GM21360 (cell line): ENCODE measurements at regions not wholly inside any gene's neighbourhood (a gene's known extent, or its start where the extent isn't known, plus 50 kb on each side); places are given as distances from the start of the nearest gene placed in this dataset.

Experiments
- ATAC-seq: cut with Tn5 transposase; IDR thresholded peaks from one replicate; pipeline ENCODE4 v1.9.1; 2021; ENCODE audit warnings: mild to moderate bottlenecking, moderate library complexity; ENCODE audit not compliant: unreplicated experiment

DNA sequence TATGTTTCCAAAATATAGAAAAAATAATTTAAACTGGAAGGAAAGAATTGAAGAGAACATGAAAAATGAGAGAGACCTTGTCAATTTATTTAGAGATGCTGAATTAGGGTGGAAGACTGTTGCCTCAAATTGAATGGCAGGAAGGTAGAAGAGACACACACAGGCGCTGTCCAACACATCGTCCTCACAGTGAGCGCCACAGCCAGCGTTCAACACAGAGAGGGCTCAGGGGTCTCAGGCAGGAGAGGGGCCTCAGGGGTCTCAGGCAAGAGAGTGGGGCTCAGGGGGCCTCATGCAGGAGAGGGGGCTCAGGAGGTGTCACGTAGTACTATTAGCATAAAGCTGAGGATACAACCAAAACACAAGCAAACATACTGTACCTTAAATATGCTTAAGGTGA lies 65.7 kb downstream of the TMEM18 start:
- ATAC-seq, result no peak

DNA sequence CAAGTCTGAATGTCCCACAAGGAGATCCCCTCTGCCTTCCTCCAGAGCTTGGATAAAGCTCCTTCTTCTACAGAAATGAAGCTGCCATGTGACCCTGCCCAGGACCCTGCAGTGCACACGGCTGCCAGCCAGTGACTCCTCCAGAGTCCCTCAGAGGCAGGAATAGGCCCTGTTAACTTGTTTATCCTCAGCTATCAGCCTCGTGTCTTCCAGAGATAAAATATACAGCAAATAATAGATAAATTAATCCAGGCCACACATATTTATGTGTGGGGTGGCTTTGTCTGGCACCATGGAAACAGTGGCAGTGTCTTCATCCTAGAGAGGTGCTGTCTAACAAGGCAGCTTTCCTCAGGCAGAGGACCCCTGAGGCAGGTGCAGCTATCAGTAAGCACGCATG lies 66.7 kb downstream of the TMEM18 start:
- ATAC-seq, result no peak

- no peak for ATAC-seq
Observed at GRCh38 chr2:609881-610280, 67.3 kb downstream of the TMEM18 start.

GRCh38 chr2:609449-609848 lies 67.8 kb downstream of the TMEM18 start:
- ATAC-seq, result no peak

- ATAC-seq, result no peak
Observed at GRCh38 chr2:608711-609110, 68.5 kb downstream of the TMEM18 start.

- no peak for ATAC-seq
Observed at GRCh38 chr2:608297-608696, 68.9 kb downstream of the TMEM18 start.

DNA sequence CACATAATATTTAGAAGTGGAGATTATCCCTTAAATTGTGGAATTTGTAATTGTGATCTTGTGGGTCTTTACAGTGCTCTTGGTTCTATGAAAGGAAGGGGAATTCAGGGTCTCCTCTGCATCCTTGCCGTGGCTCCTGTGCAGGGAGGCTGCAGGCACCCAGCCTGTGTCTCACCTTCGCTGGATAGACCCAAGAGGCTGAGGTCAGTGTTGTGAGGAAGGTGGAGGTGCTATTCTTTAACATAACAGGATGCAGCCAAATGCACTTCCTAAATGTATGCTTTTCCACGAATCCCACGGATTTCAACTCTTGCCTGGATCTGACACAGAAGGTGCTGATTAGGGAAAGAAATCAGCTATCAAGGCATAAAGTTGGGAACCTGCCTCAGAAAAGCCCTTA lies 69.5 kb downstream of the TMEM18 start:
- ATAC-seq, result no peak

DNA sequence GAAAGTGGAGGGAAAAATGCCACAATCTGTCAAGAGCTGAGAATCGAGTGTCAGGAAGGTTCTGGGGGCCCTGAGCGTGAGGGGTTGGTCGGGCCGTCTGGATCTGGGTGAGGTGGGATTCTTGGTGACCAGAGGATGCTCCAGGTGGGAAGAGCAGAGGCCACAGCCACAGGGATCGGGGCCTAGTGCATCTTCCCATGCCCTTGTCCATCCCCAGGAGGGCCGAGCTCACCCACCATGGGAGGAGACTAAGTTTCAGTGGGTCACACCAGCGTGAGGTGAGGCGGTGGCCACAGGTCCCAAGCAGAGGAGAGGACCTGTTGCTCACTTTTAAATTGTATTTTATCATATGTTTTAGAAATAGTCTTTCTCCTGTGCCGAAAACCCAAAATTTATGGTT lies 70.0 kb downstream of the TMEM18 start:
- ATAC-seq, result no peak

DNA sequence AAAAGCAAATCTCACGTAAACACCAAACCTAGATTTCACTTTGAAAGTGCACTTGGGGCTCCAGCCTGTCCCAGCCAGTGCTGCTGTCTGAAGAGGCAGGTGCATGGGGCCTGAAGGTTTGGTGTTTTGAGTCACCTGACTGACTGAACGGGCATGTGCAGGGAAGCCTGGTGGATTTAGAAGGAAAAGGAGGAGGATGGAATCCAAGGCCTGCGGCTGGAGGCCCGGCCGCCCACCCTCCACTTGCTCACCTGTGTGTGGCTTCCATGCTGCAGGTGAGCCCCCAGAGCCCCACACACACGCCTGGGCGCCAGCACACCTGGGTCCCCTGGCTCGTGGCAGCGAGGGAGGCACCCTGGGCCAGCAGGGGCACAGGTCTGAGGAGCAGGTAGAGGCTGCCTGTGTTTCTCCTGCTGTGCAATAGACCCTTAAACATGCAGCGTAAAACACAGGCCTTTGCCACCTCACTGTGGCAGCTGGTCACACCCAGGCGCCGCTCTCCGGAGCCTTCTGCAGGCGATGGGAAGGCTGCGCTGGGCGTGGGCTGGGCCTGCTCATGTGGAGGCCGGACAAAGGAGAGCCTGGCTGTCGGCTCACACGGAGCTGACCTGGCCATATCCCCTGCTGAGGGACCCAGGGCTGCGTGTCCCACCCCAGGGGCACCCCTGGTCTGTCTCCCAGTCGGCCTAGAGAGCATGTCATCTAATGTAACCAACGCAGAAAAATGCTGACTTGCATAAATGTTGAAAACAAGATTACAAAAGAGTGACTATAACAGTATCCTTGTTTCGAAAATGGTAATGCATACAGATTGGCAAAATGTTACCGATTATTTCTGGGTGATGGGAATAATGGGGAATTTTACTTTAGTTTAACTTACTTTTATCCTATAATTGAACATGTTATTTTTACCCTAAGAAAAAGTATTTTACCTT lies 71.3 kb downstream of the TMEM18 start:
- no peak for ATAC-seq

- ATAC-seq, result no peak
Observed at GRCh38 chr2:604854-605524, 72.2 kb downstream of the TMEM18 start.

DNA sequence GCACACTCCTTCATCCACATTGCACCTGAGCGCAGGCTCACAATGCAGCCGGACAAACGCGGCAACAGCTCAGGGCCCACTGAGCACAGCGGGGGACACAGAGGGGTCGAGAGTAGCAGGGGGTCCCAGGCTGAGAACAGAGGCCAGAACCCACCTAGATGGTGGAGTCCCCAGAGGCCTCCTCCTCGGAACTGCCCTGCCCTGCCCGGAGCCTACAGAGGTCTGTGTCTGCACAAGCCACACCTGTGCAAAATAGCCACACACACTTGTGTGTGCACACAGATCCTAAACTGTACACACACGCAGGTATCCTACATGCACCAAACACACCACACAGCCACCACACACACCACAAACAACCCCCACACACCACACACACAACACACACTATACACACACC lies 72.8 kb downstream of the TMEM18 start:
- no peak for ATAC-seq

DNA sequence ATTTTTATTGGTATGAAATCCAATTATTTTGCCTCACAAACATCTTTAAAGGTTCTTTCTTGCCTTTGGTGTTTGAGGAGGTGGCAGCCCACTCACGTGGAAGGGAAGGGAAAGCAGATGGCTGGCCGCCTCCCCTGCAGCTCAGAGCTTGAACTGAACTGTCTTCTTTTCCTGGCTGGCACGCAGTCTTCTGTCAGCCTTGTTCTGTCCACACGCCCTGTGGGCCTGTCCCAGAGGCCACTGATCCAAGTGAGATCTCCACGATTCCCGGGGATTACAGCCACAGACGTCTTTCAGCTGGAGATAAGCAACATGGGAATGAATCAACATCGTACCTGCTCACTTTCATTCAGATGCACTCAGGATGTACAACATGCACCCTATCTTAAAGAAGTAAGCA lies 73.3 kb downstream of the TMEM18 start:
- no peak for ATAC-seq

DNA sequence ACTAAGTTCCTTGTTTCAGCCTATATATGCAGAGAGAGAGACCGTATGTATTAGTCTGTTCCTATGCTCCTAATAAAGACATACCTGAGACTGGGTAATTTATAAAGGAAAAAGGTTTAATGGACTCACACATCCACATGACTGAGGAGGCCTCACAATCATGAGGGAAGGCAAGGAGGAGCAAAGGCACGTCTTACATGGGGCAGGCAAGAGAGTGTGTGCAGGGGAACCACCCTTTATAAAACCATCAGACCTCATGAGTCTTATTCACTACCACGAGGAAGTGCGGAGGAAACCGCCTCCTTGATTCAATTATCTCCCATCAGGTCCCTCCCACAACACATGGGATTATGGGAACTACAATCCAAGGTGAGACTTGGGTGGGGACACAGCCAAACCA lies 73.8 kb downstream of the TMEM18 start:
- no peak for ATAC-seq

DNA sequence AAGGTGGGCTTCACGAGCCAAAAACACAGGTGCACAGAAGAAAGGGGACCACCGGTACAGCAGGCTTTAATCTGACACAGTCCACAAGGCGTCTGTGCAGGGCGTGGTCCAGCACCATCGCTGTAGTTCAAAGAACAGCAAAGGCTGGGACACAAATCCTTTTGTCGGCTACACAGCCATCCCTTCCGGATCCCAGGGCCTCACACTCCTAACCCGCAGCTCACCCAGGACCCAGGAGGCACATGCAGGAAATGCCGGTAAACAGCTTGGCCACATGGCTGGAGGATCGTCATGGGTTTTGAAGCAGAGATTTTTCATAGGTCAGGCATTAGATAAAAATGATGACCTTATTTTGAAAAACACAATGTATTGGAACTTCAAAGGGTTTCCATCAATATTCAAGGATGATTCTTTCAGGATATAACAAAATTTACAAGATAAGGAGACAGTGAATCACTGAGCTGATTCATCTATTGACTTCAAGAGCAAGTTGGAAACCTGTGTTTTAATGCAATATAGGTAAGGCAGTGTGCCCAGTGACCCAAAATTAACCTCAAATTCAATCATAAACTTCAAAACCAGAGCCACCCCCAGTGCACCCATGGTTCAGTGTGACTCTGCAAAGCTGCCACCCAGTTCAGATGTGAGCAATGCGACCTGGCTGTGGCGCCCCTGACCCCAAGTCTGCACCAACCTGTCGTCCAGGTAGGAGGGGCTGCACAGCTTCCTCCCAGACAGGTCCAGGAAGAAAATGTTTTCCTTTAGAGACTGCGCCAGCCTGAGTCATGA lies 74.4 kb downstream of the TMEM18 start:
- ATAC-seq, result no peak

- no peak for ATAC-seq
Observed at GRCh38 chr2:601806-602455, 75.3 kb downstream of the TMEM18 start.

DNA sequence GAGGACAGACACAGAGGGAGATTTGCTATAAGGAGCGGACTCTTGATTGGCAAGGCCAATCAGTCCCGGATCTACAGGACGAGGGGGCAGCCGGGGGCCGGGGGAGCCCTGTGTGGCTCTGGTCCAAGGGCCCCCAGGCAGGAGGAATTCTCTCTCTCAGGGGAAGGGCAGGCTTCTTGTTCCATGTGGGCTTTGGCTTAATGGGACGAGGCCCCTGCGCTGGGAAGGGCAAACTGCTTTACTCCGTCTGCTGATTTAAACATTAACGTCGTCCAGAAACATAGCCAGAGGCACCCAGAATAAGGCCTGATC lies 75.9 kb downstream of the TMEM18 start:
- no peak for ATAC-seq

GRCh38 chr2:600542-601386 lies 76.4 kb downstream of the TMEM18 start:
- ATAC-seq, result no peak

- ATAC-seq, result no peak
Observed at GRCh38 chr2:599601-600000, 77.6 kb downstream of the TMEM18 start.

DNA sequence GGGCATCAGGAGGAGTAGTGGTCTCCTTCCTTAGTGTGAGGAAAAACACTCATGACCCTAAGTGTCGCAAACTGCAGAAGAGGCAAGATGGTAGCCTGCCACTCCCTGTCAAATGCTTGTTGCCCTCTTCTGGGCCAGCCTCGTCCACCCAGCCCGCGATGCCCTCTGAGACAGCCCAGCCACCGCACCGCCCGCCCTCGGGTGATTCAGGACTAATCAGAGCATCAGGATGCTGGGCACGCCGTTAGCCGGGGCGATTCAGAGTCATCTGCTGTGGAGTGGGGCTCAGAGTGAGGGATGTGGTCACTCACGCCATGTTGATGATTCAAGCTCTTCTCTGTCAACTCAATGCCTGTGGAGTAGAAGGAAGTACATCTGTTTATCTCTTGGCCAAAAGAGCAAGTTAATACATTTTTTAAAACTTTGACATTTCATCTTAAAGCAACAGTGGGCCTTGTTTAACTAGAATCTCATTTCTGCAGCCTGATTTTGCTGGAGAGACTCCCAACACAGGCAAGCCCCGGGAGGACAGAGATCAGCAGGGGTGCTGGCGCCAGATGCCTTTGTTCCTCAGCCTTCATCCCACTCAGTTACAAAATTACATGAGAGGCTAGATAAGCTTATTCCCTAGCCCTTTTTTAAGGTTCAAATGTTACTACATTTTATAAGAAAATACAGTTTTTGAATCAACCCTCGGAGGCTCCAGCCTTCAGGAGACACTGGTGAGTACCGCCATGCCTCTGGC lies 79.0 kb downstream of the TMEM18 start:
- ATAC-seq, result no peak
